ENCODE measurements at regions not wholly inside any gene's neighbourhood (a gene's known extent, or its start where the extent isn't known, plus 50 kb on each side); places are given as distances from the start of the nearest gene placed in this dataset.

- no peak overlapping the region for H3K4me3 ChIP-seq (ENCODE audit: low read depth, low read length)
- DNase-seq = no peak
- H3K27ac ChIP-seq = no peak overlapping the region
- no peaks in the 10 kb centered on the region for H3K27me3 ChIP-seq (replicated peaks)
- in situ Hi-C loops (cut with HindIII; ENCODE audit: low pct_ligation_motif_present, low sequenced_read_pairs) = no loop called here
- H3K36me3 ChIP-seq (replicated peaks) = no peaks in the 10 kb centered on the region
- TF ChIP-seq CTCF (IDR thresholded peaks at IDR 0.05; ENCODE audit: low read depth, low read length, missing control alignments) = no peak
These were observed 164.3 kb downstream of the ABCC12 start for GRCh38 chr16:47991491-47991890.

- Histone ChIP-seq H3K27ac (no peak overlapping the region), H3K27me3 (replicated peaks) (no peaks in the 10 kb centered on the region), H3K4me3 (ENCODE audit: low read depth, low read length) (no peak overlapping the region), H3K36me3 (replicated peaks) (no peaks in the 10 kb centered on the region)
- no peak for DNase-seq
- TF ChIP-seq CTCF (IDR thresholded peaks at IDR 0.05; ENCODE audit: low read depth, low read length, missing control alignments) = no peak
- in situ Hi-C loops (cut with HindIII; ENCODE audit: low pct_ligation_motif_present, low sequenced_read_pairs) = no loop called here
These were observed 165.1 kb downstream of the ABCC12 start for GRCh38 chr16:47990676-47991075.

- Histone ChIP-seq H3K4me3 (ENCODE audit: low read depth, low read length) (no peak overlapping the region), H3K36me3 (replicated peaks) (no peaks in the 10 kb centered on the region), H3K27ac (no peak overlapping the region), H3K27me3 (replicated peaks) (no peaks in the 10 kb centered on the region)
- no peak for DNase-seq
- in situ Hi-C loops (cut with HindIII; ENCODE audit: low pct_ligation_motif_present, low sequenced_read_pairs) = no loop called here
- no peak for TF ChIP-seq CTCF (IDR thresholded peaks at IDR 0.05; ENCODE audit: low read depth, low read length, missing control alignments)
These were observed 168.7 kb downstream of the ABCC12 start for GRCh38 chr16:47987136-47987535.

- H3K27me3 ChIP-seq (replicated peaks) = no peaks in the 10 kb centered on the region
- H3K27ac ChIP-seq = no peak overlapping the region
- no peak for DNase-seq
- in situ Hi-C loops (cut with HindIII; ENCODE audit: low pct_ligation_motif_present, low sequenced_read_pairs) = no loop called here
- H3K36me3 ChIP-seq (replicated peaks) = no peaks in the 10 kb centered on the region
- TF ChIP-seq CTCF (IDR thresholded peaks at IDR 0.05; ENCODE audit: low read depth, low read length, missing control alignments) = no peak
- no peak overlapping the region for H3K4me3 ChIP-seq (ENCODE audit: low read depth, low read length)
These were observed 169.8 kb downstream of the ABCC12 start for GRCh38 chr16:47986031-47986430.

GRCh38 chr16:47984669-47985068, 171.1 kb downstream of the ABCC12 start:
- Histone ChIP-seq H3K27me3 (replicated peaks) (no peaks in the 10 kb centered on the region), H3K27ac (no peak overlapping the region), H3K36me3 (replicated peaks) (no peaks in the 10 kb centered on the region), H3K4me3 (ENCODE audit: low read depth, low read length) (no peak overlapping the region)
- in situ Hi-C loops (cut with HindIII; ENCODE audit: low pct_ligation_motif_present, low sequenced_read_pairs) = no loop called here
- no peak for DNase-seq
- no peak for TF ChIP-seq CTCF (IDR thresholded peaks at IDR 0.05; ENCODE audit: low read depth, low read length, missing control alignments)

- Histone ChIP-seq H3K27ac (no peak overlapping the region), H3K27me3 (replicated peaks) (no peaks in the 10 kb centered on the region), H3K36me3 (replicated peaks) (no peaks in the 10 kb centered on the region), H3K4me3 (ENCODE audit: low read depth, low read length) (no peak overlapping the region)
- no peak for TF ChIP-seq CTCF (IDR thresholded peaks at IDR 0.05; ENCODE audit: low read depth, low read length, missing control alignments)
- in situ Hi-C loops (cut with HindIII; ENCODE audit: low pct_ligation_motif_present, low sequenced_read_pairs) = no loop called here
- DNase-seq = no peak
These were observed 171.7 kb downstream of the ABCC12 start for GRCh38 chr16:47983999-47984580.
